ENCODE measurements at regions not wholly inside any gene's neighbourhood (a gene's known extent, or its start where the extent isn't known, plus 50 kb on each side); places are given as distances from the start of the nearest gene placed in this dataset.
A peak's percentile ranks its signal among the peaks of the same experiment; 100 is the strongest.

DNA sequence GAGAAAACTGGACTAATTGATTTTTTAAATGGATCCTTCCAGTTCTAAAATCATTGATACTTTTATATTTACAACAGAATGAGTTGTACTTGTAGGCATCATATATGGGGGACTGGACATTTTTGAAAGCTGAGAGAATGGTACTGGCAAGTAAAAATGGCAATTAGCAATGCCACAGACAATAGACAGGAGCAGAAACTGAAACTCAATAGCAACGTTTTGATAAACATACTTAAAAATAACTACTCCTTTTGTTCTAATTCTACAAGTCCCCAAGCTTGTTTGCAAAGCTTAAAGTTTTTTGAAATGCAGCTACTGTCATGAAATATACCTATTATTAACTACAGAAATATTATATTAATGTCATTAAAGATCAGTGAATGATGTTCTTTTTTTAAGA is 52.8 kb upstream of the FBXL7 start:
- no peak for DNase-seq

DNA sequence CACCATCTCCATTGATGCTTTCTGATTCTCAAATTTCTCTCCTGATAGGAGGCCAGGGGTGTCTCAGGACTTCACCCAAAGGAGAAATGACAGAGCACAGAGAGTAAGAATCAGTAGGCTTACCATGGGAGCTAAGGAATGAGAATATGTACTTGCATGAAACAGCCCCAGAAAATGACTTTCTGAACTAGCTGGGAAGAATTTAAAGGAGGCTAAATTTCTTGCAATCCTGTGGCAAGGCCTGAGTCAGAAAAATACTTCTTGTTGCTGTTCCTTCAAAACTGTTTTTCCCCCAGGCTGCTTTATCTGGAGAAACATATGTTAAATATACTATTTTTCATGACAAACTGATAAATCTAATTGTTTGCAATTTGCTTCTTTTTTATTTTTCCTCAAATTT is 53.4 kb upstream of the FBXL7 start:
- DNase-seq = peak; percentile 72

DNA sequence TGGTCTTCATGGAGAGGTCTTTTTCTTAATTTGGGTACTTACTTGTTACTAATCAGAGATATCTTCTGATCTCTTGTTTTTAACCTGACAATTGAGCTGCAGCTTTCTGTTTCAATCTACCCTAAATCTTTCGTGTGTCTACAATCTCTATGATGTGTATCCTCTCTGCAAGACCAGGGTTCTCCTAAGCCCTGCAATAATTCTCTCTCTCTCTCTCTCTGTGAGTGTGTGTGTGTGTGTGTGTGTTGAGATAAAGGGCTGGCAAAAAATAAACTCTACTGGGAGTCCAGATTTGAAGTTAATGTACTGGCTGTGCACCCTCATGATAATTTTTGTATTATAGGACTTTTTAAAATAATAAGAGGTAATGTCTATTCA is 57.8 kb upstream of the FBXL7 start:
- no peak for DNase-seq

DNA sequence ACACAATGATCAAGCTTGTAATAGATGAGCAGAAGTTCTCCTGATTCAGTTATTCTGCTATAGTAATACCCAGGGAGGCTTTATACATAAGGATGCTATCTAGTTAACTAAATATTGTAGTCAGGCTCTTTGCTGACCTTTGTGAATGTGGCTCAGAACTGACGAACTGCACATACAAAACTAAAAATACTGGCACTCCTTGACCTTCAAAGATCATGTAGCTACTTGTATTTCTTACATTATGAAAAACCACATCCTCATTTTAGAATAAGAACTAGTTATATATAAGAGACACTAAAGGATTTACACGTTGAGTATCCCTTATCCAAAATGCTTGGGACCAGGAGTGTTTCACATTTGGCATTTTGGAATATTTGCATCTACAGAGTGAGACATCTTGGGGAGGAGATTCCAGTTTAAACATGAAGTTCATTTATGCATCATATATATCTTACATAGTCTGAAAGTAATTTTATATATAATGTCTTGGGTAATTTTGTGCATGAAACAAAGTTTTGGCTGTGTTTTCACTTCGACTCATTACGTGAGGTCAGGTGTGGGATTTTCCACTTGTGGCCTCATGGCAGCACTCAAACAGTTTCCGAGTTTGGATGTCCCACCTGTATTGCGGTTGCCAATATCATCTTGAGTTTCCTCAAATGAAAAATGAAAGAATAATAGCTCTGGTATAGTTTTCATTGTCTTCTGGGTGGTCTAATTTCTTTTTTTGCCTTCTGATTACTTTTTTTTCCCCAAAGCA is 58.4 kb upstream of the FBXL7 start:
- no peak for DNase-seq

DNA sequence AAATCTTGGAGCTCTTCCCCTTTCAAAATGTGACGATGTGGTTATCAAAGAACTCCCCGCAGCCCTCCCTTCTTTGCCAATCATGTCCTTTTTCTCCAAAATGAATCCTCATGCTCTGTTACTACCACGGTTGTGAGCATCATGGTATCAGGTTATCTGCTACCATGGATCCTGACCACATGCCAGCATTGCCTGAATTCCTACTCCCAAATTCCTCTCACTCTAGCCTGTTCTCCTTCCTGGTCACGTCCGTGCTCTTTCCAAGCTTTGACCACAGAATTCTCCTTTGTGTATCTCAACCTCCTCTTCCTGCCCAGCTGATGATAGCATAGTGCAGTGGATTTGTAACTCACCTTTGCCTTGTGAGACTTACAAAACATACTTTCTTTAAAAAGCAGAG is 59.5 kb upstream of the FBXL7 start:
- DNase-seq = peak; percentile 19

DNA sequence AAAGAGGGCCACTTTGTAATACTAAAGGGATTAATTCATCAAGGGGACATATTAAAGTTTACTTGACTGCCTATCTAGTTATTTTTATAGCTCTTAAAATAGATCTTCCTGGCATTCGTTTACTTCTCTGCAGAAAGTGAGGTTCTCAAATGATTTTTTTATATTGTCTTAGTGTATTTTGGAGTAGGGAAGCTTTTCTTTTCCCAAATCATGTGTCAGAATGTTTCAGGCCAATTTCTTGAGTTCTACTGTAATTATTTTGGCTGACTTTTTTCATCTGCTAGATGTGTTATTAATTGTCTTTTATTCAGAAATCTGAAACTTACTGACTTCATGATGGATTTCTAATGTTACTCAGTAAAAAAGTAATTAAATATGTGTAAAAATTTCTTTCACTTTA is 60.2 kb upstream of the FBXL7 start:
- no peak for DNase-seq

DNA sequence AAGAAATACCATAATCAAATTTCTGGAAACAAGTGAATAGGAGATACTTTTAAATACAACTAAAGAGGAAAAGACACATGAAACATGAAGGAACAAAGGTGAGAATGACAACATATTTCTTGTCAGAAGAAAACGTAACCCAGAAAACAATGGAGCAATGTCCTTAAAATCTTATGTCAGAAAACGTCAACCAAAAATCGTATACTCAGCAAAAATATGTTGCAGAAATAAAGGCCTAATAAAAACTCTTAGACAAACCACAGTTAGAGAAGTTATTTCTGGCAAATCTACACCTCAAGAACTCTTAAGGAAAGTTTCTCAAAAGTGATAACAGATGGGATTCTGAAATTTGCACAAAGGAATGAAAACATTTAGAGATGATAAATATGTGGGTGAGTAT is 66.3 kb upstream of the FBXL7 start:
- DNase-seq = no peak

DNA sequence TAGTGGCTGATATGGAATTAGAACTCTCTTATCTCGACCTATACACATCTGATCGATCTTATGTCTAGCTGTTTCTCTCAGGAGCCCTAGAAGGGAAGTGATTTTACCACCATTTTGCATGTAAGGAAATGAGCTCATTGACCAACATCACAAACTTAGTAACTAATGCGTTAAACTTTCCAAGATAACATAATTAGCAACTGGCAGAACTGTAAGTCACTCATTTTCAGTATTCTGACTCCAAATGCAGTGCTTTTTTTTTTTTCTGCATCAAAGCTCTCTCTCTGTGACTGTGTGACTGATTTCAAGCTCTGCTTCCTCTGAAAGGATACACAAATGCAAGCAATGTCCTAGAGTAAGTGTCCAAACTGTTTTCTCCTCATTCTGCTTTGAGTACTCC is 68.1 kb upstream of the FBXL7 start:
- DNase-seq = no peak

DNA sequence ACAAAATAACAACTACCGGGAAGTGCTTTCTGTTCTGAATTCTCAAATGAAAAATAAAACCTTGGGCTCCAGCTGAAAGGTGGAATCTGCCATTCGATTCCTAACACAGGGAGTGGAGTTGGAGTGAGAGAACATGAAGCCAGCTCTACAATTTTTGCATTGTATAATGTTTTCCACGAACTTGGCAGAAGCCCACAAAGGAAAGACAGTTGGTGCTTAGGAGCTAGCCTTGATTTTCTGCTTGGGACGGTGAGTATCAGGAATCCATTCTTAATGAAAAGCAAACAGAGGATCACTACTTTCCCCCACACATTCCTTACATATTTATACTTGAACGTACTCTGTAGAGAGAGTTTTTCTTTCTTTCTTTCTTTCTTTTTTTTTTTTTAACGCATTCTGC is 74.2 kb upstream of the FBXL7 start:
- DNase-seq = peak; percentile 21

DNA sequence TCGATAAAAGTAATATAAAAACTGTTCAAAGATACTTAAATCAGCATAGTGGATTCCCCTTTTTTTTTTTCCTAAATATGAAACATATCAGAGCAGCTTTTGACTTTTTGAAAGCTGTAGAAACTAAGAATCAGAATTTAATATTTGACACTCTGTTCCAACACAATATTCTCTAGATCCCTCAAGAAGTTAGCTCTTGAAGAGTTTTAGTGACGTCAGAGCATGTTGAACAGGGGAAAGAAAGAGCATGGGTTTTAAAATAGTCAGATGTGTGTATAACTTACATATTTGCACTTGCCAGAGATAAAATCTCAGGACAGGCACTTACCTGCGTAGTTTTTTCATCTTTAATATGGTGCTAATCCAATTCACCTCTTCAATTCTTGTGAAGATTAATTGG is 75.2 kb upstream of the FBXL7 start:
- no peak for DNase-seq

DNA sequence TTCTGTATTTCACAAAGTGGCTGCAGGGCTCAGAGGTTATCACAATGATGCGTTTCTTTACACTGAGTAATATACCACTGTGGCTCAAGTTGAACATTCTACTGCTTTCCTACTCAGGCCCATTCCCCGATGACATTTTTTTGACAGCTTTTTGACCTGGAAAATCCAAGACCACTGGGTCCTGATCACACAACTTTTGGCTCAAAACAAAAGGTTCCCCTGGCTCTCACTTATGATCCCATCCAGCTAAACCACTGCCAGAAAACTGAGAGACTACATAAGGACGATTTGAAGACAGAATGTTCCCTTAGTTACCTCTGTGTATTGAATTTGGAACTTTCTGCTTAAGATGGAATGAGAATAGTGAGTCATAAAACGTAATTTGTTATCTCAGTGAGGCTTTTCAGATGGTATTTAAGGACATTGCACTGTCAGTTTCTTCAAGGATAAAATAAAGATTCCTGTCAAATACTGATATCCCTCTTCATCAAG is 78.0 kb upstream of the FBXL7 start:
- peak; percentile 10 for DNase-seq

DNA sequence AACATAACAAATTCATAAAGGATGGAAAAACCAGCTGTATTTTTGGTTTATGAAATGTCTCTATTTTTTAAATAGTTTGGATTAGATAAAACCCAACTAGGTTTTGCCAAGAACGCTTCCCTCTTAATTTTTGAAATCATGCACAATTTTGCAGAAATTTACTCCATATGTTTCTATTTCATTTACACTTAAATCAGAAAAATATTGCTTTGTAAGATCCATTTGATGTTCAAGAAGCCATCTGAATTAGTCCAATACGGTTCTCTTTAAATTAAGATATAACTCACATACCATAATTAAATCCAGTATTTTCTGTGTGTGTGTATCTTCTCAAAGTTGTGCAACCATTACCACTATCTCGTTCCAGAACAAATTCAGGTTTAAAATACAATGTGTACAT is 78.6 kb upstream of the FBXL7 start:
- no peak for DNase-seq

DNA sequence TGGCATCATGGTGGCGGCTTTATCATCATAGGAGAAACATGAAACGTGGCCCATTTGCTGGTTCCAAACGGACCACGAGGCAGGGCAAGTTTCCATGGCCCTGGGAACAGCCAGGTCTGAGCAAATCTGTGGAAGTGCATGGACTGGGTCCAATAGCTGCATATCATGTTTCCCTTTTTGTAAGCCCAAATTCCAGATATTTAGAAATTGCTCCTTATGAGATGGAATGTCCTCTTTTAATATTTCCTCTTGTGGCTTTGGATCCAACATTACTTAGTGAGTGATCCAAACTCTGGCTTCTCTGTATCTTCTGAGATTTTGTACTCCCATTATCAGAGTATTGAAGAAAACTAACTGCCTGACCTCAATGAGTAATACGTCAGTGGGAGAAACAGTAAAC is 79.8 kb upstream of the FBXL7 start:
- no peak for DNase-seq

DNA sequence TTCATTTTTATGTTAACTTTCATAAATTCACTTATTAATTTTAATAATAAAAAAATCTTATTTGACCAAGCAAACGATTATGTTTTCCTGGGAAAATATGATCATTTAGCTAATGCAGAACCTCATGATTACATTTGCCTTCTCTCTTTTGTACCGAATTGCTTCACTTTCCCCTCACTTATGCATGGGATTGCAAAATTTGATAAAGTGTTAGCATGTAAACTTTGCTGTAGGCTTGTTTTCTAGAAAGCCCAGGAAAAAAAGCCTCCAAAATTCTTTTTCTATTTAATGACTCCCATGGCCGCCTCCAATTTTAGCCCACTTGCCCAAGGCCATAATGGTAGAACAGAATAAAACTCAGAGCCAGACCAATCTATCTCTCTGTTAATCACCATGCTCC is 82.8 kb upstream of the FBXL7 start:
- DNase-seq = no peak

DNA sequence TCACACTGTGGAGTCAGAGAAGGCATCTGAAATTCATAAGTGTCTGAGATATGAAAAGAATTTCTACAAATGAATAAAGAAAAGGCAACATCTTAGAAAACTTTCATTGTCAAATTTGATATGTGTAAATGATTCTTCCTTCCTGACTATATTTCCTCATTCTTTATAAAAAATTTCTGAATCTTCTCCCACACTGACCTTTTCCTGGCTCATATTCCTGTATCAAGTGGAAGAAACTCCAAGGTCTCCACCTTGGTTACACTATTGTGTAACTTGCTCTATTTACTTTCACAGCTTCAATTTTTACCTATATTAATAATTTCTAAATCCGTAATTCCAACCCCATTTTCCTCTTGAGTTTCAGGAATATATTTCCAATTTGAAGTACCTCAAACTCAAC is 93.5 kb upstream of the FBXL7 start:
- DNase-seq = peak; percentile 2

DNA sequence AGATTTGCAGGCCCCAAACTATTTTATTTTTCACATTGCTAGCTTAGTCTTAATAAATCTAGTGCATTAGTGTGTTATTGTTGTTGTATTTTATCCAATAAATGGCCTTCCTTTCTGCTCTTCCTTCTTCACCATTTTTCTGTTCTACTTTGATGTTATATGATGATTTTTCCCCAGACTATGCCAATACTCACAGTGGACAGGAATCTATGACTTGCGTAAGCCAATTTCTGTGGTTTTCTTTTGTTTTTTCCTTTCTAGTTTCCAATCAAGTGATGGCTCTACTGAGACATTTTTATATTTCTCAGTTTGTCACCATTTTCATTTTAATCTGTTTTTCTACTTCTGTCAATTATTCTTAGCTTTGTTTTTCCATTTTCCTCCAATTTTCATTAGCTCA is 106.8 kb upstream of the FBXL7 start:
- DNase-seq = peak; percentile 10

DNA sequence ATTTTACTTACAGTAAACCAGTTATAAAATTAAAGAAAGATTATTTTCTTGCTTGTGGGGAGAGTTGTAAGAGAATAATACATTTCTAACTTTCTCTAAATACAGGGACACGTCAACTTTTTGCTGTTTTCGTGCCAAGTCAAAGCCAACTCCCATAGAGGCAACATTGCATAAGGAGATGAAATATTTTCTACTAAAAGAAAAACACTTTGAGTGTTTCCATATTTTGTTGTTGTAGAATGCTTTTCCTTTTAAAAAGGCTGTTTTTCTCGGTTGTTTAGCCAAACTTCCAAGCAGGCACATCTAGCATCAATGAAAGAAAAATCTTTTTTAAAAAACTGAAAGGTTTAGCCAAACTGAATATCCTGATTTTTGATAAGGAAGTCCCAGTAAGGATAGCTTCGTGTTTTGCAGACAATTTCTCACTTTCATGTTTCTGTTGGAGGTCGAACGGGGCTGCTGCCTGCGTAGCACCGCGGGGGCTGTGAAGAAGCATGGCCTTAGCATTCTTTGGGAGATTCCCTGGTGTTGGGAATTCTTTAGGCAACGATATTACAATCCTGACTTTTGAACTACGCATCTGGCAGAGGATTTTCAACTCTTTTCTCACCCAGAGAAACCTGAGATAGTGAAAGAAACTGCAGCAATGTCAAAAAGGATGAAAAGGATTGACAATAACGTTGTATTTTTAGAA is 108.1 kb upstream of the FBXL7 start:
- DNase-seq = no peak

DNA sequence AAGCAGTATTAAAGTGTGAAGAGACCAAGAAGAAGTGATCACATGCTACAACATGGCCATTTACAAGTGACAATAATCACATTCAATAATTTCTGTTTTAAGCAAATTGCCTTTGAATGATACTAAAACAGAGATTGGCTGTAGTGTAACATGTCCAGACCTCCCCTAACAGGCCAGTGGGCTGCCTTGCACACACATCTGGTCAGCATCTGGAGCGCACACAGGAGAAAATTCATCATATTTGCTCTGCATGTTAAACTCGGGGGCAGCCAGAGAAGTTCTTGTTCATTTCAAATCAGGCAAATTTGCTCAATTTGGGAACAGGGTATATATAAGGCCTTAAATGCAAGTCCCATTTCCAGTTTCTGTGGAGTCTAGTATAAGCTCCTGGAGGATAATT is 111.1 kb upstream of the FBXL7 start:
- no peak for DNase-seq

DNA sequence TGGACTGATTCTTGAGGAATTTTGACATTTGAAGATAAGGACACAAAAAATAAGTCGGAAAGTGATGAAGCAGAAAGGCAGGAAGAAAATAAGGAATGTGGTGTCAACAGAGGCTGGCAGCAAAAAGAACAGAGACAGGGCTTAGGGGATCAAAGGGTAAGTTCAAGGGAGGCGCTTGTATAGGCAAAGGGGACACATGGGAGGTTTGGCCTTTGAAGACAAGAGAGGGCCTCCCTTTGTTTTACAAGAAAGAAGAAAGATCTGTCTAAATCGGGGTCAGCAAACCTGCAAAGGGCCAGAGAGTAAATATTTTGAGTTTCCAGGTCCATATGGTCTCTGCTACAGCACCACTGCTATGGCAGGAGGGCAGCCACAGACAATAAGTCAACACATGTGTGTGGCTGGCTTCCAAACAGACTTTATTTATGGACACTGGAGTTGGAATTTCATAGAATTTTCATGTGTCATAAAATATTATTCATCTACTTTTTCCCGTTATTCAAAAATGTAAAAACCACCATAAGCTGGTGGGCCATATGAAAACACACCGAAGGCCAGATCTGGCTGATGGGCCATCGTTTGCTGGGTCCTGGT is 112.0 kb upstream of the FBXL7 start:
- DNase-seq = peak; percentile 12

DNA sequence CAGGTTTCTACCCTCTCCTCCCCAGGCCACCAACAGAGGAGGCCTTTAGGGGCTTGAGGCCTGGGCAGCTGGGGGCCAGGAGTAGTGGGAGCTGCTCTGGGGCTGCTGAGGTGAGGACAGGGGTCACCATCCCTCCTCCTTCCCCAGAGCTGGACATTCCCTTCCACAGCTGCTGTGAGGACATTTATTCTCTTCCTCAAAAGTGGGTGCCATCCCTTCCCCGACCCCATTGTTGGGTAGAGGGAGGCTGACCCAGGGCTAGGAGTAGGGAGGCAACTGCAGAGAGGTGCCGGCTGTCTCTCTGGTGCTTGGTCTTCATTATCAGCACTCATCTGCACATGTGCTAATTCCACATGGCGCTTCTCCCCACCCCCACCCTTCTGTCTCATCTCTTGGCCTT is 113.9 kb upstream of the FBXL7 start:
- no peak for DNase-seq

DNA sequence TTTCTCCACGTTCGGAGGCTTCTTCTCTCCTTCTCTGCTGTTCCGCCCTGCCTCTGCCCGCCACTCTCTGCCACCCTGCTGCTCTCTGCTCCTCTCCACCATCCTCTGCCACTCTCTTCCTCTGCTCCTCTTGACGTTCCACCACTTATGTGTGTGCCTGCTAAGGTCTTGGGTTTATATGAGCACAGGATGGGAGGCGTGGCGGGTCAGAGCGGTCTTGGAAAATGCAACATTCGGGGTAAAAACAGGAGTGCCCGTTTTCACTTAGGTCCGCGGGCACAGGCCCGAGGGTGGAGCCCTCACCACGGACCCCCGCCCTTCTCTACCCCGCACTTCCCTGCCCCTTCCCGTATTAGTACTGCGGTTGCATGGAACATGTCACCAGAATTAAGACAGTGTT is 114.4 kb upstream of the FBXL7 start:
- no peak for DNase-seq

DNA sequence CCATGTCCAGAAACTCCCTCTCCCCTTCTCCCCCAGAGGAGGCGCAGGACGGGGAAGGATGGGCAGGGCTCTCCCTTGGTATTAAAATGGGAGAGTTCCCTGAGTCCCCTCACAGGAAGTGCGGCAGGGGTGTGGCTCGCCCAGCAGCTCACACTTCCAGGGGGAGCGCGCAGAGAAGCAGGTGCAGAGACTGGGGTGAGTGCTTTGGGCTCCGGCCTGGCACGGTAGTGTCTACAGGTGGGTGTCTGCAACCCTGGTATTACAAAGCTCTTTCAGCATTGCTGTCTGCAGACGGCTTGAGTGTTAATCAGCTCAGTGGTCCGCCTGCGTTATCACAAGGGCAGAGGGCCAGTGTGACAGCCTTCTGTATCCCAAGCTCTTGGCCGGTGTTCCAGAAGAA is 114.9 kb upstream of the FBXL7 start:
- no peak for DNase-seq

DNA sequence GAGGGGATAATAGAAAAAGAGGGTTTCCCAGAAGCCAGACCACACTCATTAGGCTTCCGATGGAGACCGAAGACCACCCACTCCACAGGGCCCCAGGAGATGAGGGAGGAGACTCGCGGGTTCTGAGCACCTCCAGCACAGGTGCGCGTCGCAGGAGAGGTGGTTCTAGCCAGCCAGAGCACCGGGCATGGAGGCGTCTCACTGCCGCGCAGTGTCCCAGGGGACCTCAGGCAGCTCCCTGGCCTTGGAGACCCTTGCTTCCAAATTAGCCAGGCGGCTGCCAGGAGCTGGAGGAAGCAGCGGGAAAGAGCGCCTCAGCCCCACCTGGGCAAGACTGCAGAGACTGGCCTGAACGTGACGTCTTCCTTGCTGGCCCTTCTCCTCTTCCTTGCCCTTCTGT is 115.4 kb upstream of the FBXL7 start:
- DNase-seq = no peak

DNA sequence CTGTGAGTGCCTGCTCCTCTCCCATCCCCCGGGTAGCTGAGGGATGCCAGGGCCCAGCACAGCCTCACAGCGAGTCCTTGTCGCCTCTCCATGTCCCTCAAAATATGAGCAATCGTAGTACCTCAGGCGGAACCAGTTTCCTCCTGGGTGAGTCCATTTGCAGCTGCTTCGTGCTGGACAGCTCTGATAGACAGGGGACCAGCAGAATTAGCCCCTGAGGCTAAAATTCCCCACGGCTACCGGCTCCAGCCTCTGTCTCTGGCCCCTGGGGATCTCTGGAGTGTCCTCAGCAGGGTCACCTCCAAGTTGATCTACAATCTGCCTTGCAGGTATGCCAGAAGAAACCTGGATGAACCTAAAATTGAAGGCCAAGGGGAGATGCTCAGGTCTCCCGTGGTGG is 115.8 kb upstream of the FBXL7 start:
- no peak for DNase-seq
